ENCODE measurements at regions not wholly inside any gene's neighbourhood (a gene's known extent, or its start where the extent isn't known, plus 50 kb on each side); places are given as distances from the start of the nearest gene placed in this dataset.

GRCh38 chr5:20515606-20516005 is 527.6 kb upstream of the CDH18 start:
- DNase-seq, result no peak

GRCh38 chr5:20514145-20514544 is 526.1 kb upstream of the CDH18 start:
- no peak for DNase-seq

DNA sequence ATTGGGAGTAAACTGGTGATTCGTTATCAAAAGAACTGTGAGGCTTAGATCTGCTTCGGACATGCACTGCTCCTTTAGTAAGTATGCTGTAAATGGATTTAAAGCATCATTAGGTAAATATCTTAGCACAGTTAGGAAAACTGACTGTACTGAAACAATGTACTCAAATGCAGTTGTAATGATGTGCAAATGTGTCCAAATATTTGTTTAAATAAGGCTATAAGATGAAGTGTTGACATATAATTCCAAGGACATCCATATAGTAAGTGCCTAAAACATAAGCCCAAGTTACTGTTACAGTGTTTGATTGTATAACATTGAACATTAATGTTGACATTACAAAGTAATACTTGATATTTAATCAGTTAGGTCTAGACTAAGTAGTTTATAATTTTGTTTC is 512.5 kb upstream of the CDH18 start:
- DNase-seq, result no peak

DNA sequence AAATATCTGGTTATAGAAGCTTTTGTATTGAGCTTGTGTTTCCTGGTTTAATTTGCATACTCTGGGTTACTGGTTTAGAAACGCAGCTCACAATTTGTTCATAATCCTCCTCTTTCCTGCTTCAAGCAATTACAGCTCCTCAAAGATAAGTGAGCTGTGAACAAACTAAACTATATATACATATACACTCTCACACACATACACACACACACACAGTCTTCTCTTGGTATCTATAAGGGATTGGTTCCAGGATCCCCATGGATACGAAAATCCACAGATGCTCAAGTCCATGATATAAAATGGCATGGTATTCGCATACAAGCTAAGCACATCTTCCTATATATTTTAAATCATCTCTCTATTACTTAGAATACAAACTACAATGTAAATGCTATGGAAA is 510.9 kb upstream of the CDH18 start:
- no peak for DNase-seq

GRCh38 chr5:20498102-20498501 is 510.1 kb upstream of the CDH18 start:
- no peak for DNase-seq

DNA sequence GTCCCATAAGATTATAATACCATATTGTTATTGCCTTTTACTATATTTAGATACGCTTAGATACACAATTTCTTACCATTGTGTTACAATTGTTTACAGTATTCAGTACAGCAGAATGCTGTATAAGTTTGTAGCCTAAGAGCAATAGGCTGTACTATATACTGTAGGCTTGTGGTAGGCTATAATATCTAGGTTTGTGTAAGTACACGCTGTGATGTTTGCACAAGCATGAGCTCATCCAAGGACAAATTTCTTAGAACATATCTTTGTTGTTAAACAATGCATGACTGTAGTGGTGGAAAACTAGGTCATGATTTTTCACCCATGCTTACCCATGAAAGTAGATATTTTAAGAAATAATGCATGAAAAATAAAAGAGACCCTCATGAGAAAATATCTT is 509.4 kb upstream of the CDH18 start:
- DNase-seq, result no peak

DNA sequence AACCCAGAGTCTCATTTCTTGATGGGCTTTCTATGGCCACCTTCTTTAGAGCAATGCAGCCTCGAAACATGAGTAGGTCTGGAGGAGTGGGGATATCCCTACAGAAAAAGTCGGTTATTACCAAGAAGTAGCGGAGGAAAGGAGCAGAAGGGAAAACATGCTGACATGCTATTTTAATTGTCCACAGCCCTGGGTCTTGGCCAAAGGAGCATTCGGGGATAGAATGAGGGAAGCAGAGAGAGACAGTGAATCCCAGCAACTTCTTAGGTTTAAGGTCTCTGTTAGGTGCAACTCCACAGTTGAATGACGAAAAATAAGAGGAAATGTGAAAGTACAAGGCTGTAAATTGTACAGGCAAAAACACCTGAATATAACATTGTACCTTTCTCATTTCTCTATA is 506.7 kb upstream of the CDH18 start:
- DNase-seq, result no peak

- DNase-seq, result peak; percentile 15
Observed at GRCh38 chr5:20486826-20487225, 498.8 kb upstream of the CDH18 start.

DNA sequence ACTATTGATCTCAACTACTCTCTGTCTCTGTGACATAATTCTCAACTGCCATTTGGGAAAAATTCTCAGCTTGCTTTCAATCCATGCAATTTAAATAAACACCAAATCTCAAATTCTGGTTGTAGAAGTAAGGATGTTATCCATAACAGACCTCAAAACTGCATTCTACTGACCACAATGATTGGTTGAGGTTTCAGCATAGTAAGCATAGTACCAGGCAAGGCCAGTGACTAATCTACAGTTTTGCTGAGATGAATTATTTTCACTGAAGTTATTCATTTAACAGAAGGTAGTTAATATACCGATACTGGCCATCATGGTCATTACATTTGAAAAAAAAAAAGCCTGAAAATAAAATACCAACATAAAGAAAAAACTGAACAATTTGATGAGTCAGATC is 488.0 kb upstream of the CDH18 start:
- no peak for DNase-seq

DNA sequence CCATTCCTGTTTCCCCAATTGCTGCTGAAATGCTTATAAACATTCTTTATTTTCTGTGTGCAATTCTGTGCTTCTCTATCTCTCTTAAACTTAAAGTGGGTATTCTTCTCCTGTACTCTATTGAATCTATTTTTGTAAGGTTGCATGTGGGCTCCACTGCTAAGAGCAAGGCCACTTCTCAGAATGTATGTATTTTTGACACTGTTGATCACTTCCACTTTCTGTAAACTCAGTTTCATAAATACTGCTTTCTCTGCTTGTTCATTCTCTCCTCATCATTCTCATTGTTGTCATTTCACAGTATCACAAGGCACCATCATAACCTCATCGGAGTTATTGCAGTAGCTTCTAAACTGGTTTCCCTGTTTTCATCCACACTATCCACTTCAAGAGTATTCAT is 483.0 kb upstream of the CDH18 start:
- DNase-seq, result no peak

GRCh38 chr5:20469792-20470191 is 481.8 kb upstream of the CDH18 start:
- no peak for DNase-seq

GRCh38 chr5:20469390-20469789 is 481.4 kb upstream of the CDH18 start:
- DNase-seq, result no peak

DNA sequence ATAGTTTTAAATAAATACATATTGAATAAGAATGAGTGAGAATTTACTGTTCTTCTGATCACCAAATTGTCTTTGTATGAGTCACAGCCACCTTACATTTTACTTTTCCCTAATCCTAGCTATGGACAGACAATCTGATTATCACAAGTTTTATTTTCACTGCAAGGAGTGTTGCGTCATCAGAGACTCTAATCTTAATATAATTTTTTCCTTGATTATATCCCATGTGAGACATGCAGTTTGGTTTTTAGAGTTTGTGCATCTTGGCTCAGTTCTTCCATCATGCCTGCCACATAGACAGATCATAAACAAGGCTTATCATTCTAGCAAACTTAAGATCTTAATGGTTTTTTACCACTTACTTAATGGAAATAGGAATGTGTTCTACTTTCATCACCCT is 478.5 kb upstream of the CDH18 start:
- DNase-seq, result no peak

DNA sequence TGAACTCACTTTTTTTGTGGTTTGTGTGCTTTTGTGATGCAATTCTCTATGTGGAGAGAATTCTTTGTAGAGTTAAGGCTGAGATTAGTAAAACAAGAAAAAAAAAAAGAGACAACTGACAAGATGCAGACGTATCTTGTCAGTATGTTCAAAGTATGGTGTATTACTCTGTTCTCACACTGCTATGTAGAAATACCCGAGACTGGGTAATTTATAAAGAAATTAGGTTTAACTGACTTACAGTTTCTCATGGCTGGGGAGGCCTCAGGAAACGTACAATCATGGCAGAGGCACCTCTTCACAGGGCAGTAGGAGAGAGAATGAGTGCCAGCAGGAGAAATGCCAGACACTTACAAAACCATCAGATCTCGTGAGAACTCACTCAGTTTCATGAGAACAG is 475.2 kb upstream of the CDH18 start:
- DNase-seq, result no peak

DNA sequence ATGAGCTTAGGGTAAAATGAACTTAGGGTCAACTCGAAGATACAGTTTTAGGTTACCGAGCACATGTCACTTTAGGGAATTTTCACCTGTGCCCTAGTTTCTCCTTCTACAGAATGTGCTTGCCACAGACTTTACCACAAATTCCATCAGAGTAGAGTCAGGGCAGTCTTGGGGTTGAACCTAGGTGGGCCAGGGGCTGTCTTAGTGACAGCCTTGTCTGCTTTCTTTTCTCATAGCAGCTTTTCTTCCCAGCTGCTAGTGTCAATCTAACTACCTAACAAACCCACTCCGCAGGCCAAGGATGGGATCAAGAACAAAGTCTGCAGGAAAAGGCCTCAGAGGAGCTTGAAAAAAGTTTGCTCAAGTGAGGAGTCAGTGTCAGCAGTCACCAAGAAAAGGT is 458.1 kb upstream of the CDH18 start:
- no peak for DNase-seq

DNA sequence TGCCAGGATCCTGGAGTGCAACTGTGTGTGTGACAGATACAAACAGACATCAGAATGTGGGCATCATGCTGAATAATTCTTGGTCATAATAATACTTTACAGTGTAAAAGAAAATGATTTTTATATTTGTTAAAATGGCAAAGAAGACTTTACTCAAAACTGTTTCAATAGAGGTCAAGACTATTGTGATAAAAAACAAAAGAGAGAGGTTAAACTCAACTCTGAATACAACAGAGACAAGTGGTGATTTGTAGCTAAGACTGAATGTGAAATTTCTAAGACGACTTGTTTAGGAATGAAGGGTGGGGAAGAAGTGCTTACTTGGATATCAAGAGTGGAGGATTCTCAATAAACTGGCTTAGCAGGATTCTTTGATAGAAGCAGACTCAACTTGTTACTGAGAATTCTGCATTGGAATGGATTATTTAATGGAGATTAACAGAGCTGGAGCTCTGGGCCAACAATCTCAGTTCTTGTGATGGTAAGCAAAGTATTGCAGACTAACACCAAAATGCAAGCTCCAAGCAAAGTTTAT is 457.4 kb upstream of the CDH18 start:
- DNase-seq, result no peak

GRCh38 chr5:20434786-20435185 is 446.8 kb upstream of the CDH18 start:
- DNase-seq, result no peak

- DNase-seq, result no peak
Observed at GRCh38 chr5:20420991-20421595, 433.1 kb upstream of the CDH18 start.

All from NCI-H2171 treated with DMSO at 0.1 percent for 48 hours (cell line).